GM12875 (cell line): ENCODE measurements at regions not wholly inside any gene's neighbourhood (a gene's known extent, or its start where the extent isn't known, plus 50 kb on each side); places are given as distances from the start of the nearest gene placed in this dataset.

Source experiments
- H3K4me3 ChIP-seq: one replicate; pipeline ENCODE4 v1.5.1; 2011; ENCODE audit warnings: low read depth, low read length, control low read depth
- CTCF ChIP-seq: IDR thresholded peaks from 2 replicates; pipeline ENCODE4 v1.5.1; 2011; ENCODE audit warnings: low read depth, mild to moderate bottlenecking, control low read depth, inconsistent platforms, low read length, moderate library complexity, borderline replicate concordance; ENCODE audit not compliant: insufficient read depth

DNA sequence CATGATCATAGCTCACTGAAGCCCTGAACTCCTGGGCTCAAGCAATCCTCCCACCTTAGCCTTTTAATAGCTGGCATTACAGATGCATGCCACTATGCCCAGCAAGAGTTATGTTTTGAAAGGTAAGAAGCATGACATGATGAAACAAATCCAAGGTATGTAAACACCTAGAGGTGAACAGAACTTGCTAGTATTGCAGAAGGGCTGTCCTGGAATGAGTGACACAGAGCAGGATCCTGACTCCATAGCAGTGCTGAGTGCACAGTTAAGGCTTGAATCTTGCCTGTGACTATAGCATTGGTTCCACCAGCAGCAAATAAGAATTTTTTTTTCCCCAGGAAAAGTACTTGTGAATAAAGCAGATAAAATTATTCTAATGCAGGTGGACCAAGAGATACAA lies 309.5 kb downstream of the PIK3C3 start:
- TF ChIP-seq CTCF = no peak

GRCh38 chr18:42268186-42268725 lies 313.2 kb downstream of the PIK3C3 start:
- H3K4me3 ChIP-seq = no peak overlapping the region
- TF ChIP-seq CTCF = no peak

More for the DNA sequence above, 309.5 kb downstream of the PIK3C3 start:
- H3K4me3 ChIP-seq = no peak overlapping the region

- TF ChIP-seq CTCF = no peak
- no peak overlapping the region for H3K4me3 ChIP-seq
Measured at GRCh38 chr18:42268798-42269197, 313.8 kb downstream of the PIK3C3 start.

DNA sequence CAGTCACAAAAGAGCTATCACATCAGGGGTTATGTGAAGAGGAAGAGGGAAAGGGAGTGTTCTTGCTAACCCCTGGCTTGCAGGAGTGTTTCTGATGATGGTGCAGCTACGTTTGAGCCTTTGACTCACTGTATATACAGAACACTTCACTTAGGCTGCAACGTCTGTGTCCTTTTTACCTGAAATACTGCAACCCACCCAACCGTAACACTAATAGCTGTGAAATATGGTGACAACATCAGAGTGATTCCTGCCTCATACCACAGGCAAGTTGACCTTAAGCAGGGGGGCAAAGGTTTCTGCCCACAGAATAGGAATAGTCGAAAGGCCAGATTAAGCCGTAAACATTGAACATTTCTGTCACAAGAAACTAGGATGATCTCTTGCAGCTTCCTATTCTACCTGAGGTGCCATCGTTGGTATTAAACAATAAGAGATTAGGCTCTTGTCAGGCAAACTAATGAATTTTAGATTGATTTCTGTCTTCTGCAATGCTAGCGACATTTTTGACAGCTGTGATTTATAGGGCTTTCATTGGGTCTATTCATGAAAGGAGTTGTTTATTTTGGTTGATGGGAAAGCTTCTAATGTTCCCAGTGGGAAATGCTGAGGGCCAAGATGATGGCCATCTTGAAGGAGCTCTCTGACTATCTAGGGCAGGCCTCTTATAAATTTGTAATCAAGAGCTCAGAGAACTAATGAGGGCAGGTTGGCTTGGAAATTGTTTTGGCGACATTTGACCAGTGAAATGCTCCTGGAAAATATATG lies 316.8 kb downstream of the PIK3C3 start:
- no peak for TF ChIP-seq CTCF
- no peak overlapping the region for H3K4me3 ChIP-seq

DNA sequence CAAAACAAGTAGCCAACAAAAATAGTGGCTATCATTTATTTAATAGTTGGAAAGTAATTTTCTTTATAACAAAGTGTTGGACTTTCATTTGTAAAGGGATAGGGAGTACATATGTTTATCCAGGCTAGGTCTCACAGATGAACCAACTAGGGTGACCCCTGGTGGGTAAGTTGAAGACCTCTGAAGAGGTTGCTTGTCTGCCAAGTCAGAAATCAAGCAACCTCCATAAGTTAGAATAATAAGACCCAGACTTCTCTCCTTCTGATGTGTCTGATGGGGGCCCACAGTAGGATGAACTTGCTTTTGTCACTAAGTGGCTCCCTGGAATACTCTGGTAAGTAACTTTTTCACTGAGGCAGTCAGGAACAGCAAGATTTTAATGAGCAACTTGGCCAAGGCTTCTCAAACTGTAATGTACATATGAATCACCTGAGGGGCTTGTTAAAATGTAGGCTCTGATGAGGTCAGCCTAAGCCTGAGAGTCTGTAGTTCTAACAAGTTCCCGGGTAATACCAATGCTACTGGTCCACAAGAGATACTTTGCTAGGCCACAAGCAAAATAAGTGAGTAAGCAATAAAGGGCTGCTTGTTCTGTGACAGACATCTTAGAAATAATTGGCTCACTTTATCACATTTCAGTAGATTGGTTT lies 319.6 kb downstream of the PIK3C3 start:
- no peak overlapping the region for H3K4me3 ChIP-seq
- TF ChIP-seq CTCF = 0 out of 2 replicates have a peak, but pooled peaks have one; percentile 6

- H3K4me3 ChIP-seq = no peak overlapping the region
- no peak for TF ChIP-seq CTCF
Measured at GRCh38 chr18:42275138-42275535, 320.1 kb downstream of the PIK3C3 start.
